ENCODE measurements at regions not wholly inside any gene's neighbourhood (a gene's known extent, or its start where the extent isn't known, plus 50 kb on each side); places are given as distances from the start of the nearest gene placed in this dataset.
"Not testable (repeated sequence)": the region's sequence is repeated elsewhere in the genome, so short reads cannot be mapped to it uniquely, and the experiment has no call there.

DNA sequence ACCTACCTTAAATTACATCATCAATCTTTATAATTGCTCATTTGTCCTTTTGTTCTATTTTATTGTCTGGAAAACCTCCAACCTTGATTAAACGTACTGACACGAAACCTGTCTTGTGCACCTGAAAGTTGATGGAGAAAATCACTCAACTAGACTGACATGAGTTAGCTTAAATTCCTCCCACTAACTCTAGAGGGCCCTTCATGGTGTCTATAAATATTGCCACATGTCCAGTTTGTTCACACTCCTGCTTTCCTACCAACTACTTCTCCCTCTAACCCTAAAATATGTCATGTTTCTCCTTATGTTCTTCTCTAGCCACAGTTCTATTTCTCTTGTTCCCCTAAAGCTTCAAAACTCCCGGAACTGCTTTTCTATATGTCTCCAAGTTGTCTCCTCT lies 59.8 kb upstream of the SGO1 start:
- H3K9me3 Mint-ChIP-seq: peaks cover 8% of the 10 kb centered on the region
- peaks cover 4% of the 10 kb centered on the region for H3K27me3 Mint-ChIP-seq (ENCODE audit: insufficient read depth, low read depth)
- no peaks in the 10 kb centered on the region for H3K79me2 ChIP-seq (ENCODE audit: low read depth)
- H3K4me1 ChIP-seq: peaks cover 3% of the 10 kb centered on the region
- no peak overlapping the region for H3K27ac Mint-ChIP-seq
- peaks cover 1% of the 10 kb centered on the region for H3K36me3 Mint-ChIP-seq
- no peak for DNase-seq (ENCODE audit: low spot score)
- H3F3A ChIP-seq (ENCODE audit: low read depth): peaks cover 4% of the 10 kb centered on the region
- no peak overlapping the region for H3K27ac ChIP-seq
- TF ChIP-seq EZH2 (IDR thresholded peaks at IDR 0.05): no peak
- TF ChIP-seq, protein P1, sequence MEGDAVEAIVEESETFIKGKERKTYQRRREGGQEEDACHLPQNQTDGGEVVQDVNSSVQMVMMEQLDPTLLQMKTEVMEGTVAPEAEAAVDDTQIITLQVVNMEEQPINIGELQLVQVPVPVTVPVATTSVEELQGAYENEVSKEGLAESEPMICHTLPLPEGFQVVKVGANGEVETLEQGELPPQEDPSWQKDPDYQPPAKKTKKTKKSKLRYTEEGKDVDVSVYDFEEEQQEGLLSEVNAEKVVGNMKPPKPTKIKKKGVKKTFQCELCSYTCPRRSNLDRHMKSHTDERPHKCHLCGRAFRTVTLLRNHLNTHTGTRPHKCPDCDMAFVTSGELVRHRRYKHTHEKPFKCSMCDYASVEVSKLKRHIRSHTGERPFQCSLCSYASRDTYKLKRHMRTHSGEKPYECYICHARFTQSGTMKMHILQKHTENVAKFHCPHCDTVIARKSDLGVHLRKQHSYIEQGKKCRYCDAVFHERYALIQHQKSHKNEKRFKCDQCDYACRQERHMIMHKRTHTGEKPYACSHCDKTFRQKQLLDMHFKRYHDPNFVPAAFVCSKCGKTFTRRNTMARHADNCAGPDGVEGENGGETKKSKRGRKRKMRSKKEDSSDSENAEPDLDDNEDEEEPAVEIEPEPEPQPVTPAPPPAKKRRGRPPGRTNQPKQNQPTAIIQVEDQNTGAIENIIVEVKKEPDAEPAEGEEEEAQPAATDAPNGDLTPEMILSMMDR (IDR thresholded peaks at IDR 0.05): no peak
- no peak for TF ChIP-seq EZH2phosphoT487 (IDR thresholded peaks at IDR 0.05)
- H3K4me1 Mint-ChIP-seq: peaks cover 3% of the 10 kb centered on the region
- H3K27me3 ChIP-seq: no peaks in the 10 kb centered on the region
- no peak overlapping the region for H3K4me2 ChIP-seq
- H3K4me3 Mint-ChIP-seq: no peak overlapping the region
- H3K9ac ChIP-seq: no peak overlapping the region
- H4K20me1 ChIP-seq (ENCODE audit: low read depth): no peaks in the 10 kb centered on the region
- H3K36me3 ChIP-seq: no peaks in the 10 kb centered on the region
- H3K9me3 ChIP-seq (ENCODE audit: low read depth): peaks cover 3% of the 10 kb centered on the region
- H3K4me3 ChIP-seq: no peak overlapping the region
- no peak overlapping the region for H2AFZ ChIP-seq (replicated peaks)

DNA sequence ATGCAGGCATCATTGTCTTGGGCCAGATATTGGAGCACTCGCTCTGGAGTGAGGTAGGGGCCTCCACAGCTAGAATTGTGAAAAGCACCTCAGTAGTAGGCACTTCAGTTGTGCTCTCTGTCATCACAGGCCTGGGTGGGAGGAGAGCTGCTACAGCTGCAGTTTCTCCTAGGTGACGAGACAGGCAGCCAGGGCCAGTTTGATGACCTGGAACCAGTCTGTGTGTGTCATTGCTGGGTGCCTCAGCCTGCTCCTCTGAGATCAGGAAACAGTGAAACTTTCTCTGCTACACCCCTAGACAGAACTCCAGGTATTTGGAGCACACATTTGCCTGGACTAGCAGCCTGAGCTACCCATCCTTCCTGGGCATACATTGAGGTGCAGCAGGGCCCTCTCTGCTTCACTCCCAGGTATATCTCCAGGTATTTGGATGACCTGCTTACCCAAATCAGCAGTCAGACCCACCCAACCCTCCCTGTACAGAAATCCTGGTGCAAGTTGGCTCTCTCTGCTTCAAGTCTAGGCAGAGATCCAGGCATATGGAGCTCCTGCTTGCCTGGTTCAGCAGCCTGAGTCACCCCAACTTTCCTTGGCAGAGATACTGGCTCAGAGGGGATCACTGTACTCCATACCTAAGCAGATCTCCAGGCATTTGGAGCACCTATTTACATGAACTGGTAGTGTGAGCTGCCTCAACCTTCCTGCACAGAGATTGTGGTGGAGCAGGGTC lies 54.3 kb upstream of the SGO1 start:
- H3K36me3 Mint-ChIP-seq: no peaks in the 10 kb centered on the region
- peak overlapping the region; percentile 31 for H2AFZ ChIP-seq (replicated peaks)
- H3K4me1 ChIP-seq: no peaks in the 10 kb centered on the region
- H3K9me3 ChIP-seq (ENCODE audit: low read depth): peaks cover 3% of the 10 kb centered on the region
- no peak overlapping the region for H3K4me3 ChIP-seq
- TF ChIP-seq EZH2phosphoT487 (IDR thresholded peaks at IDR 0.05): no peak
- TF ChIP-seq EZH2 (IDR thresholded peaks at IDR 0.05): no peak
- TF ChIP-seq, protein P1 (IDR thresholded peaks at IDR 0.05): no peak
- H3K36me3 ChIP-seq: no peaks in the 10 kb centered on the region
- no peaks in the 10 kb centered on the region for H3K4me1 Mint-ChIP-seq
- no peaks in the 10 kb centered on the region for H3K27me3 Mint-ChIP-seq (ENCODE audit: insufficient read depth, low read depth)
- H3K9me3 Mint-ChIP-seq: peaks cover 5% of the 10 kb centered on the region
- no peak overlapping the region for H3K27ac ChIP-seq
- no peaks in the 10 kb centered on the region for H4K20me1 ChIP-seq (ENCODE audit: low read depth)
- H3F3A ChIP-seq (ENCODE audit: low read depth): peaks cover 5% of the 10 kb centered on the region
- H3K4me3 Mint-ChIP-seq: no peak overlapping the region
- DNase-seq (ENCODE audit: low spot score): no peak
- no peak overlapping the region for H3K4me2 ChIP-seq
- no peak overlapping the region for H3K9ac ChIP-seq
- no peaks in the 10 kb centered on the region for H3K79me2 ChIP-seq (ENCODE audit: low read depth)
- H3K27ac Mint-ChIP-seq: no peak overlapping the region
- no peaks in the 10 kb centered on the region for H3K27me3 ChIP-seq

DNA sequence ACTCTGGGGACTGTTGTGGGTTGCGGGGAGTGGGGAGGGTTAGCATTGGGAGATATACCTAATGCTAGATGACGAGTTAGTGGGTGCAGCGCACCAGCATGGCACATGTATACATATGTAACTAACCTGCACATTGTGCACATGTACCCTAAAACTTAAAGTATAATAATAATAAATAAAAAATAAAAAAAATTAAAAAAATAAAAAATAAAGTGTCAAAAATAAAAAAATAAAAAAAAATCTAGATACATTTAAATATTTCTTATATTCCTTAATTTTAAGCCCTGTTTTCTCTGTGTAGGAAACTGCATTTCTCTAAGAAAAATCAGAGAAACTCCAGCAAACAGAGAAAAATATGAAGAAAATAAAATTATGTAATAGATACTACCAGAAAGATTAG lies 52.2 kb upstream of the SGO1 start:
- not testable (repeated sequence) for DNase-seq (ENCODE audit: low spot score); H3K4me3 Mint-ChIP-seq; H3K9me3 ChIP-seq (ENCODE audit: low read depth); H3K4me3 ChIP-seq; H3K79me2 ChIP-seq (ENCODE audit: low read depth); H2AFZ ChIP-seq (replicated peaks); H3K4me1 Mint-ChIP-seq; H3K36me3 ChIP-seq; H3K27me3 Mint-ChIP-seq (ENCODE audit: insufficient read depth, low read depth); H4K20me1 ChIP-seq (ENCODE audit: low read depth); H3K27ac Mint-ChIP-seq; H3K4me2 ChIP-seq; H3F3A ChIP-seq (ENCODE audit: low read depth); H3K9me3 Mint-ChIP-seq; H3K27ac ChIP-seq; H3K4me1 ChIP-seq; H3K27me3 ChIP-seq; H3K9ac ChIP-seq; H3K36me3 Mint-ChIP-seq

DNA sequence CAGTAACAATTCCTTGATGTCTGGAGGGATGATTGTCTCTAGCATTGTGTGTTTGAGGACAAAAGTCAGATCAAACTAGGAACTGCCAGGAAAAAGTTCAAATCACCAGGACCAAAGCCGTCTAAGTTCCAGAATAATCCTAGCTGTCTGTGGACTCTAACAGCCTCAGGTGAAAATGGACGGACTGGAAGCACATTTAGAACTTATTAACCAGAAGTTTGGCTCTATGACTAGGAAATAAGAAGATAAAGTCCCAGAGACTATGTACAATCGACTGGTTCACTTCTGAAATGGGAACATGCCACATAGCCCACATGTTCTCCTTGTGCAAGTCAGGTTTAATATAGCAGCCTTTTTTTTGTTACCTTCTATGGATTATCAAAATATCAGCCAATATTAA lies 50.6 kb upstream of the SGO1 start:
- Histone ChIP-seq H3K4me2 (no peak overlapping the region), H3K27me3 (no peaks in the 10 kb centered on the region), H3F3A (ENCODE audit: low read depth) (peaks cover 5% of the 10 kb centered on the region), H3K36me3 (no peaks in the 10 kb centered on the region), H3K9me3 (ENCODE audit: low read depth) (no peaks in the 10 kb centered on the region), H4K20me1 (ENCODE audit: low read depth) (no peaks in the 10 kb centered on the region), H2AFZ (replicated peaks) (no peak overlapping the region), H3K4me1 (no peaks in the 10 kb centered on the region), H3K9ac (no peak overlapping the region), H3K27ac (no peak overlapping the region), H3K4me3 (no peak overlapping the region), H3K79me2 (ENCODE audit: low read depth) (no peaks in the 10 kb centered on the region)
- Mint-ChIP-seq H3K4me3 (no peak overlapping the region), H3K4me1 (no peaks in the 10 kb centered on the region), H3K9me3 (no peaks in the 10 kb centered on the region), H3K27ac (no peak overlapping the region), H3K27me3 (ENCODE audit: insufficient read depth, low read depth) (no peaks in the 10 kb centered on the region), H3K36me3 (no peaks in the 10 kb centered on the region)
- TF ChIP-seq, protein P1 (IDR thresholded peaks at IDR 0.05): no peak
- no peak for TF ChIP-seq EZH2phosphoT487 (IDR thresholded peaks at IDR 0.05)
- TF ChIP-seq EZH2 (IDR thresholded peaks at IDR 0.05): no peak
- no peak for DNase-seq (ENCODE audit: low spot score)
